Skeletal muscle satellite cell (primary cell): ENCODE measurements at regions not wholly inside any gene's neighbourhood (a gene's known extent, or its start where the extent isn't known, plus 50 kb on each side); places are given as distances from the start of the nearest gene placed in this dataset.
"Not testable (repeated sequence)": the region's sequence is repeated elsewhere in the genome, so short reads cannot be mapped to it uniquely, and the experiment has no call there.

Source experiments
- H3K27me3 ChIP-seq: 2 replicates; pipeline ENCODE4 v1.7.0; 2013; ENCODE audit warnings: low read length; ENCODE audit not compliant: control insufficient read depth, insufficient read depth
- H3K36me3 ChIP-seq: 2 replicates; pipeline ENCODE4 v1.7.0; 2013; ENCODE audit warnings: mild to moderate bottlenecking, control low read depth, low read length; ENCODE audit not compliant: insufficient read depth
- H3K4me1 ChIP-seq: 2 replicates; pipeline ENCODE4 v1.7.0; 2013; ENCODE audit warnings: low read length; ENCODE audit not compliant: control insufficient read depth, insufficient read depth
- H3K4me2 ChIP-seq: 2 replicates; pipeline ENCODE4 v1.7.0; 2013; ENCODE audit warnings: mild to moderate bottlenecking, low read length
- H3K4me3 ChIP-seq: 2 replicates; pipeline ENCODE4 v1.7.0; 2013; ENCODE audit warnings: low read length
- H3K9ac ChIP-seq: 2 replicates; pipeline ENCODE4 v1.7.0; 2013; ENCODE audit warnings: mild to moderate bottlenecking, low read depth, low read length, moderate library complexity
- H3K9me3 ChIP-seq: replicated peaks from 2 replicates; pipeline ENCODE4 v1.7.0; 2013; ENCODE audit warnings: mild to moderate bottlenecking, control low read depth, low read length

GRCh38 chr13:74250738-74251190 is 116.6 kb upstream of the KLF12 start:
- no peaks in the 10 kb centered on the region for H3K9me3 ChIP-seq
- peaks cover 42% of the 10 kb centered on the region for H3K4me1 ChIP-seq
- H3K36me3 ChIP-seq, result no peaks in the 10 kb centered on the region
- peak overlapping the region; percentile 22 for H3K9ac ChIP-seq
- H3K4me2 ChIP-seq, result peak overlapping the region; percentile 23
- no peaks in the 10 kb centered on the region for H3K27me3 ChIP-seq
- H3K4me3 ChIP-seq, result no peak overlapping the region

GRCh38 chr13:74248477-74248876 is 114.3 kb upstream of the KLF12 start:
- Histone ChIP-seq H3K9me3 (no peaks in the 10 kb centered on the region), H3K4me1 (peaks cover 64% of the 10 kb centered on the region), H3K9ac (no peak overlapping the region), H3K4me2 (no peak overlapping the region), H3K27me3 (no peaks in the 10 kb centered on the region), H3K4me3 (no peak overlapping the region), H3K36me3 (no peaks in the 10 kb centered on the region)

DNA sequence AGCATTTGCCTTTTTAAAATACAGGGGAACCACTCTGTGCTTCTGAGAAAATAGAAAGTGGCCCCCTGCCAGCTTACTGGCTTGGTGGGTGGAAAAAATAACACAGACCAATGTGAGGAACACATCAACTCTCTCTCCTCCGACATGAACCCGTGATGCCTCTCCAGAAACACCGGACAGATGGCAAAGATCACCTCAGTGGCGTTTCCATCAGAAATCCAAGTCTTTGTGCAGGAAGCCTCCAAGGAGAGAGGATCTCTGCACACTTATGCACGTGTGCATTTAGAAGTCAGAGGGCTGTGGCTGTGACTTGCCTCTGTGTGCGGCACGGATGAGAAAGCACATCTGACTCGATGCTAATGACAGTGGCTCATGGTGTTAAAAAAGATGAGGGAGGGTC is 112.3 kb upstream of the KLF12 start:
- H3K9me3 ChIP-seq, result peaks cover 10% of the 10 kb centered on the region
- H3K4me2 ChIP-seq, result peak overlapping the region; percentile 51
- H3K9ac ChIP-seq, result peak overlapping the region; percentile 20
- no peaks in the 10 kb centered on the region for H3K36me3 ChIP-seq
- no peaks in the 10 kb centered on the region for H3K27me3 ChIP-seq
- no peak overlapping the region for H3K4me3 ChIP-seq
- H3K4me1 ChIP-seq, result peaks cover 55% of the 10 kb centered on the region

GRCh38 chr13:74243637-74244526 is 109.7 kb upstream of the KLF12 start:
- peak overlapping the region; percentile 65 for H3K9ac ChIP-seq
- peak overlapping the region; percentile 73 for H3K4me2 ChIP-seq
- H3K4me1 ChIP-seq, result peaks cover 36% of the 10 kb centered on the region
- H3K9me3 ChIP-seq, result peaks cover 10% of the 10 kb centered on the region
- H3K36me3 ChIP-seq, result no peaks in the 10 kb centered on the region
- H3K4me3 ChIP-seq, result peak overlapping the region; percentile 47
- no peaks in the 10 kb centered on the region for H3K27me3 ChIP-seq

DNA sequence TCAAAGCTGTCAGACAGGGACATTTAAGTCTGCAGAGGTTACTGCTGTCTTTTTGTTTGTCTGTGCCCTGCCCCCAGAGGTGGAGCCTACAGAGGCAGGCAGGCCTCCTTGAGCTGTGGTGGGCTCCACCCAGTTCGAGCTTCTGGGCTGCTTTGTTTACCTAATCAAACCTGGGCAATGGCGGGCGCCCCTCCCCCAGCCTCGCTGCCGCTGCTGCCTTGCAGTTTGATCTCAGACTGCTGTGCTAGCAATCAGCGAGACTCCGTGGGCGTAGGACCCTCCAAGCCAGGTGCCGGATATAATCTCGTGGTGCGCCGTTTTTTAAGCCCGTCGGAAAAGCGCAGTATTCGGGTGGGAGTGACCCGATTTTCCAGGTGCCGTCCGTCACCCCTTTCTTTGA is 107.1 kb upstream of the KLF12 start:
- not testable (repeated sequence) for H3K36me3 ChIP-seq, H3K4me3 ChIP-seq, H3K9ac ChIP-seq, H3K4me2 ChIP-seq, H3K27me3 ChIP-seq, H3K9me3 ChIP-seq
- peaks cover 28% of the 10 kb centered on the region for H3K4me1 ChIP-seq

DNA sequence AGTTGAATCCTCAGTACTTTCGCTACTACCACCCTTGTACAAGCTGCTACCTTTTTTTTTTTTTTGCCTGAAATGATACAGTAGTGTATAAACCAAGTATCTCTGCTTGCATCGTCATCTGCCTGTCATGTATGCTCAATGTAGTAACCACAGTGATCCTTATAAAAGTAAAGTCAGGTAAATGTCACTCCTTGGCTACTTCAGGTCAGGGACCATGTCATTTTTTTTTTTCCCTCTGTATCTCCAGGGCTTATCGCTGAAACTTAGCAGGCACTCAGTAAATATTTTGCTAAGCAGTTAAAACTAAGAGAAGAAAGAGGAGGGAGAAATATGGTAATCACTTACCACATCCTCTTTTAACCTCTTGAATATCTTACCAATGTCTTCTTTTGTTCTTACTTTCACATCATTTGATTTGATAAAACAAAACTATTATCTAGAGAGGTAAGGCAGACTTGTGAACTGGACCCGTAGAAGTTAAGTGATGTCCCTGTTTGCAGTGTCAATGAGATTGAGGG is 96.8 kb upstream of the KLF12 start:
- no peaks in the 10 kb centered on the region for H3K36me3 ChIP-seq
- H3K4me1 ChIP-seq, result peaks cover 7% of the 10 kb centered on the region
- H3K4me2 ChIP-seq, result no peak overlapping the region
- H3K9ac ChIP-seq, result no peak overlapping the region
- H3K4me3 ChIP-seq, result no peak overlapping the region
- H3K27me3 ChIP-seq, result no peaks in the 10 kb centered on the region
- H3K9me3 ChIP-seq, result no peaks in the 10 kb centered on the region

DNA sequence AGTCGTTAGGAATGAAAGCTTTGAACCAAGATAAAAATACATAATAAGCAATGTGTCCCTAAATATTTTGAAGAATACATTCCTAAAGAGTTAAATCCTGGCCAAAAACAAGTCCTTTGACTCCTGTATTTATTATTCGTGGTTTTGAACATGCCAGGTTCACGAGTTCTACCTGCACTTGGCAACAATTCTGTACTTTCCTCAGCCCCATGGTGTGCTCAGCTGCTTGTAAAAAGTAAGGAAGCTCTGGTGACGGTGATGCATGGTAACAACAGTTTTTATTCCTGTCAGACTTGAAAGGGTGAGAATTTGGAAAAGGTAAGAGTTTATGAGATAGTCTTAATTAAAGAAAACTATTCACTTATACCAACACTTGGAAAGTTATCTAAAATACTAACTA is 95.0 kb upstream of the KLF12 start:
- no peaks in the 10 kb centered on the region for H3K36me3 ChIP-seq
- no peak overlapping the region for H3K4me3 ChIP-seq
- no peak overlapping the region for H3K4me2 ChIP-seq
- no peaks in the 10 kb centered on the region for H3K9me3 ChIP-seq
- H3K27me3 ChIP-seq, result no peaks in the 10 kb centered on the region
- H3K4me1 ChIP-seq, result peaks cover 7% of the 10 kb centered on the region
- no peak overlapping the region for H3K9ac ChIP-seq

DNA sequence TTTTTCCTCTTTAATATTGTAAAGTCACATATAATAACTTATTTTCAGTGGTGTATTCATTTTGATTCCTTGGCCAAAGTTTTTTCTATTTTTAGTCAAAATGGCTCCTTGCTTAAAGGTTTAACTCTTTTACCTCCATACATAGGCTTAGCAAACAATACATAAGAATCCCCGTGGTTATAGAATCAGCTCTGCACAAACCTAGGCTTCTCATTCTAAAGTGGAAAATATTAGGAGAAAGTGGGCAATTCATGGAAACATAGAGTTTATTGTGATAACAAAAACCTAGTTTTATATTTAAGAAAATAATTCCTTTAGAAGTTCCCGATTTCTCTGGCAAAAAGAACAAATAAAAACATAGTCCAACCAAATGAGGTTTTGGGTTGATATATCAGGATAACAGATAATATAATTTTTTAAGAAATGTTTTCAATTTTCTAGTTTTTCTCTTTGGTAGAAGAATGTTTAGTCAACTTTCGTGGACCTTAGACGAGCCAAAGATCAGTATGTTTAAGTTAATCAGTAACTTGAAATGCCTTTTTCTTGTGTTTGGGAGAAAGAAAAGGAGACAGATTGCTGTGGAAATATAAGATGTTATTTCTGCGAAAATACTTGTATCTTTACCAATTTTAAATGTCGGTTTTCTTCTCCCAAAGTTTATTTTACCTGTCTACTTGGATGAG is 93.4 kb upstream of the KLF12 start:
- Histone ChIP-seq H3K4me1 (peaks cover 7% of the 10 kb centered on the region), H3K9ac (no peak overlapping the region), H3K4me2 (no peak overlapping the region), H3K4me3 (no peak overlapping the region), H3K27me3 (no peaks in the 10 kb centered on the region), H3K36me3 (no peaks in the 10 kb centered on the region), H3K9me3 (no peaks in the 10 kb centered on the region)

GRCh38 chr13:74226791-74227475 is 92.7 kb upstream of the KLF12 start:
- Histone ChIP-seq H3K27me3 (no peaks in the 10 kb centered on the region), H3K9ac (no peak overlapping the region), H3K36me3 (no peaks in the 10 kb centered on the region), H3K4me2 (no peak overlapping the region), H3K4me1 (peaks cover 7% of the 10 kb centered on the region), H3K4me3 (no peak overlapping the region), H3K9me3 (no peaks in the 10 kb centered on the region)

DNA sequence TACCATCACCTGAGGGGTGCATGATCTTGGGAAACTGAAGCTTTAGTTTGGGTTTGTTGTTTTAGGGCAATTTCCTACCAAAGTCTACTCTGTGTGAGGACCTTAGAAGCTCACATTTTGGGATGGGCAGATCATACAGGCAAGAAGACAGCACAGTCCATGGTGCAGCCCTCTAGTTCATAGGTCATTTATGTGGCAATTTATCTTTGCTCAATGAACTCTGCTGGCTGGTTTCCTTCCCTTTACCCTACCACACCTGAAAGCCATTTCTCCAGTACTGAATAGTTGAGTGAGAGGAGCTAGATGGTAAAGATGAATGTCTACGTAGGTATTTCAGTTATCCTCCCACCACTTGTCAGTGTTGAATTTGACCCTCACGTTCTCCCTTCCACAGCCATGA is 87.5 kb upstream of the KLF12 start:
- Histone ChIP-seq H3K4me2 (no peak overlapping the region), H3K36me3 (no peaks in the 10 kb centered on the region), H3K27me3 (no peaks in the 10 kb centered on the region), H3K4me1 (peaks cover 23% of the 10 kb centered on the region), H3K9ac (no peak overlapping the region), H3K9me3 (no peaks in the 10 kb centered on the region), H3K4me3 (no peak overlapping the region)

DNA sequence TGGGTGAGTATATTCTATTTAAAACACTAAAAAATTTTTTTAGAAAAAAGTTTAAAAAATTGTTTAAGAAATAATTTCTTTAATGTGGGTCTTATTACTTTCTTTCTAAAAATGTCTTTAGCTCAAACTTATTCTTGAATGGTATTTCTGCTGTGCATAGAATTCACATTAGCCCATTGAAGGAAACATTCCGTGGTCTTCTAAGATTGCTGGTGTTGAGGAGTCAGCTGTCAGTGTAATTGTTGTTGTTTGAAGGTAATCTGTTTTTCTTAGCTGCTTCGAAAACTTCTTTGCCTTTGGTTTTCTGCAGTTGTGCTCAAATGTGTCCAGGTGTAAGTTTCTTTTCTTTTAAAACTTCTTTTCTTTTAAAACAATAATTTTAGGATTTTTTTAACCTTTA is 85.4 kb upstream of the KLF12 start:
- no peaks in the 10 kb centered on the region for H3K36me3 ChIP-seq
- peaks cover 23% of the 10 kb centered on the region for H3K4me1 ChIP-seq
- no peak overlapping the region for H3K9ac ChIP-seq
- no peaks in the 10 kb centered on the region for H3K9me3 ChIP-seq
- H3K27me3 ChIP-seq, result no peaks in the 10 kb centered on the region
- no peak overlapping the region for H3K4me3 ChIP-seq
- no peak overlapping the region for H3K4me2 ChIP-seq
